HG03442 (cell line): ENCODE measurements at regions not wholly inside any gene's neighbourhood (a gene's known extent, or its start where the extent isn't known, plus 50 kb on each side); places are given as distances from the start of the nearest gene placed in this dataset.
A peak's percentile ranks its signal among the peaks of the same experiment; 100 is the strongest.

Experiments used
- ATAC-seq: cut with Tn5 transposase; IDR thresholded peaks from one replicate; pipeline ENCODE4 v1.9.1; 2021; ENCODE audit warnings: mild to moderate bottlenecking, moderate library complexity; ENCODE audit not compliant: unreplicated experiment

- ATAC-seq: no peak
Observed at GRCh38 chr1:83813576-83813975, 185.4 kb downstream of the TTLL7 start.

GRCh38 chr1:83810144-83810543 is 188.8 kb downstream of the TTLL7 start:
- no peak for ATAC-seq

GRCh38 chr1:83808536-83808935 is 190.4 kb downstream of the TTLL7 start:
- no peak for ATAC-seq

- ATAC-seq: no peak
Observed at GRCh38 chr1:83807821-83808220, 191.1 kb downstream of the TTLL7 start.

GRCh38 chr1:83807231-83807630 is 191.7 kb downstream of the TTLL7 start:
- ATAC-seq: no peak

GRCh38 chr1:83805921-83806320 is 193.0 kb downstream of the TTLL7 start:
- ATAC-seq: no peak

GRCh38 chr1:83802460-83803152 is 196.3 kb downstream of the TTLL7 start:
- no peak for ATAC-seq

GRCh38 chr1:83802023-83802422 is 196.9 kb downstream of the TTLL7 start:
- ATAC-seq: no peak

- ATAC-seq: no peak
Observed at GRCh38 chr1:83800066-83800465, 198.9 kb downstream of the TTLL7 start.

- ATAC-seq: no peak
Observed at GRCh38 chr1:83799594-83799993, 199.3 kb downstream of the TTLL7 start.

GRCh38 chr1:83798965-83799364 is 200.0 kb downstream of the TTLL7 start:
- ATAC-seq: no peak

- no peak for ATAC-seq
Observed at GRCh38 chr1:83796409-83796808, 202.5 kb downstream of the TTLL7 start.

GRCh38 chr1:83794384-83794783 is 204.5 kb downstream of the TTLL7 start:
- ATAC-seq: peak; percentile 96

GRCh38 chr1:83791821-83792437 is 207.0 kb downstream of the TTLL7 start:
- ATAC-seq: no peak

GRCh38 chr1:83790446-83790845 is 208.5 kb downstream of the TTLL7 start:
- ATAC-seq: no peak

GRCh38 chr1:83787246-83787998 is 211.5 kb downstream of the TTLL7 start:
- ATAC-seq: no peak

GRCh38 chr1:83781667-83782066 is 217.3 kb downstream of the TTLL7 start:
- no peak for ATAC-seq

- ATAC-seq: no peak
Observed at GRCh38 chr1:83779565-83779964, 219.4 kb downstream of the TTLL7 start.

- ATAC-seq: no peak
Observed at GRCh38 chr1:83777758-83778101, 221.2 kb downstream of the TTLL7 start.

- no peak for ATAC-seq
Observed at GRCh38 chr1:83776913-83777757, 221.8 kb downstream of the TTLL7 start.

- no peak for ATAC-seq
Observed at GRCh38 chr1:83775977-83776603, 222.8 kb downstream of the TTLL7 start.
